Myocyte (in vitro differentiated cells): ENCODE measurements at regions not wholly inside any gene's neighbourhood (a gene's known extent, or its start where the extent isn't known, plus 50 kb on each side); places are given as distances from the start of the nearest gene placed in this dataset.

ENCODE experiments used
- DNase-seq: peaks from one replicate; pipeline ENCODE4 v3.0.0-alpha.2; 2012; ENCODE audit warnings: low read depth

DNA sequence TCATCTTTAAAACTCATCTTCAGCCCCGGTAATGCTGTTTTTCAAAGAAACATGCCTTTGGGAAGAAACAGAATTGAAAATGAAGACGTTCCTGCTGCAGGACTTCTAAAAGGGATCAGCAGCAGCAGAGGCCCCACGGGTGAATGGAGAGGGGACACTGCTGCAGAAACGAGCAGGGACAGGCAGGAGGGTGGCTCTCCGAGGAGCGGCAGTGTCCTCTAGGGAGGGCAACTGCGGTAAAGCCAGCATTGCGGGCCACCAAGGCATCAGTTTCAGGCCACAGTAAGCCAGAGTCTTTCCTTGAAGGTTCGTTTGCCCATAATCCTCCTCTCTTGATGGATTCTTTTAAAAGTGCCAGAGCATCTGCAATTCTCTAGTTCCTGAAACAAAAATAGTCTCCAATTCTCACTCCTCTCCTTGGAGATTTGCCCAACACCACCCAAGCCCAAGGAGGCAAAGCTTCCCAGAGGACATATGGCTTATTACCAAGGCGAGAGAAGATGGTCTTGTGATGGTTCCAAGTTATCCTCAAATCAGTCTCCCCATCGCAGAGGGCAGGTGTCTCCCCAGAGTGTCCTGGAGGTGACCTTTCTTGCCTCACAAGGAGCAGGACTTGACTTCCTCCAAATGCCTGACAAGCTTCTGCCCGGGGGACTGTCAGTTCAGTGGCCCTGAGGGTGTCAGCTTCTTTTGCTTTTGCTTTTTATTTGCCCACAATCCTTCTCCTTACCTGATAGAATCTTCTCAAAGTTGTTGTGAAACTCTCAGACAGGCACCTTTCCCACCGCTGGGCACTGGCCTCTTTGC, 341.1 kb upstream of the B3GAT1 start:
- no peak for DNase-seq

GRCh38 chr11:134752526-134752925, 340.5 kb upstream of the B3GAT1 start:
- no peak for DNase-seq

DNA sequence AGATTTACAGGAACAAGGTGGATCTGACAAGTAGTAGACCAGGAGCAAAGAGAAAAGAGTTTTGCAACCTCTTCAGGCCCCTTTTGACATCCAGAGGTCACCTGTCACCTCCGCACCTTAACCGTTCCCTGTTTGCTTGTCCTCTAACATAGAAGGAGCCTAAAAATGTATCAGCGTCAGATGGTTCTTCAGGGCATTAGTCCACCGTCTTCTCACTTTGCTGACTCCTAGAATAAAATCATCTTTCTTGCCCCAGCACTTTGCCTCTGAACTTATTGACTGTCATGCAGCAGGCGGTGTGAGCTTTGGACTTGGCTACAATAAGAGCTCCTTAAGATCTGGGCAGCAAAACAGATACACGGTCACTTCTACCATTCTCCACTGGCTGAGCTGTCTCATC, 339.7 kb upstream of the B3GAT1 start:
- DNase-seq = no peak

- no peak for DNase-seq
Measured at GRCh38 chr11:134751031-134751585, 339.1 kb upstream of the B3GAT1 start.

GRCh38 chr11:134750619-134751018, 338.6 kb upstream of the B3GAT1 start:
- no peak for DNase-seq

- DNase-seq = no peak
Measured at GRCh38 chr11:134749040-134749839, 337.2 kb upstream of the B3GAT1 start.

DNA sequence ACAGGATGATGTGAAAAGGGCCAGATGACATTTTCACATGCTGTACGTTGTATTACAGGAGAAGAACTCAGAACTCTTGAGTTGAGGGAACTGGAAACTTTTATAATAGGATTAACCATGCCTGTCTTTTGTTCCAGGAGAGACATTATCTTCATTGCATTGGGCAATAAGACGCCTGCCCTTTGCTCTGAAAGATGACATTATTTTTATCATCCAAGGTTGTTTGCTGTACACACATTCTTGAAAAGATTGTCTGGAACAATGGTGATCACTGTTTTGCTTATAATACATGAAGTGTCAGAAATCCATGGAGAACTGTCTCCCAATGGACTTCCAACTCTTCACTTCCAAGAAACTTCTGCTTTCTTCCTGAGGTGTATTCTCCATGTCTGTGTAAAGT, 334.6 kb upstream of the B3GAT1 start:
- DNase-seq = no peak

DNA sequence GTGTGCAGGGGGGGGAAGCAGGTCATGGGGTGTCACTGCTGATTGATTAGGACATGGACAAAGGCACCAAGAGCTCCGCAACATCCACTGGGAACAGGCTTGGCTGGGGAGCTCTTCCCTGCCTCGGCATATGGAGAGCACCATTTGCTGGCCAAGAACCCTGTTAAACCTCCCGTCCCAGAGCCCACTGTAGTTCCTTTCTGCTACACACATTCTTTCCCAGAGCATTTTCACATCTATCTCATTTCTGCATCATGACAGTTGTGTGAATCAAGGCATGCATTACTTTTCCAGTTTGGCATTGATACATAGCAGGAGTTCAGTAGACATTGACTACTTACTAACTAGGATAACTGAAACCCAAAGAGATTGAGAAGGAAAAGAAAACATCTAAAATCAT, 333.4 kb upstream of the B3GAT1 start:
- no peak for DNase-seq

DNA sequence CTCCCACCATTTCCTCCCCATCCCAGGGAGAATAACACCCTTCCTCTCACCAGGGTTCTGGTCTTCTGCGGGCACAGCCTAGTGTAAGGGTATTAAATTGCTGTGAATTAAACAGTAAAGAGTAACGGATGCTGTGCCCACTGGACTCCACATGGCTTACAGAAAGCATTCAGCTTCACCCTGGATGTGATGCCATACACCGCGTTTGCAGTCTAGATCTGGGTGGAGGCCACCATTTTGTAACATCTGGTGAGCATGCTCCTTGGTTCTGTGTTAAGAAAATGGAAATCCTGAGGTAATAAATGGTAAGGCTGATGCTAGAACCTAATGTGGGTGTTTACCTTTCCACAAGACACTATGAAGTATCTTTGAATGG, 331.8 kb upstream of the B3GAT1 start:
- no peak for DNase-seq

DNA sequence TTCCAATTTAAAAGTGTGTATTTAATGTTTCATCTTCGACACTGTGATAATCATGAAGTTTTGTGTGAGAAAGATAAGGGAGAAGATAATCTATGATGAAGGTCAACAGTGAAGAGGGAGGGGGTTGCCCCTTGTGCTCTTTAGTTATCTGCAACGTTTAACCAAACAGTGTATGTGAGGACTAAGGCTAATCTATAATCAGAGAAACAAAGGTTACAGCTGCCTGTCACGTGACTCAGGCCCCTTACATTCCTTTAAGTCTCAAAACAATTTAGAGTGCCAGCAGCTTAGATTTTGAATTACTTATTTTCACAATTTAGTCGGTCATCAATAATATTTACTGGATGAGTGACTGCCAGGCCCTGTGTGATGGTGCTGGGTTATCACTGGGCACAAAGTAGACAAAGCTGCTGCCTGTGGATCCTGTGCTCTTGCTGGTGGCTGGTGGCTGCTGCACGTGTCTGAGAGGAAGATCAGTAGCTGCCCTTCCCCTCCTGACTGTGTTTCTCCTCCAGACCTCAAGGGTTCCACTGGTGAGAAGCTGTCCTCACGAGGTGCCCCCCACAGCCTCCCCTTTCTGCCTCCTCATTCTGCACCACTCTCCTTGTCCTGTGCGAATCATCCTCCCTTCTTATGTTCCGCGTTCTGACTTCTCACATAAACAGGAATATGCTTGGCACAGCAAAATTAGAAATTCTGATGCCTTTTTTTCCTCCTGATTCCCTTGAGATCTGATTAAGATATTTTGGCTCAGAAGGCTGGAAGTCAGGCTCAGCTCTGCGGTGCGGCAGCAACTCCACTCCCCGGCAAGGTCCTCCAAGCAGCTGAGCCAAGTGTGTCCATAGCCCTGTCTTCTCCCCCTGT, 331.1 kb upstream of the B3GAT1 start:
- DNase-seq = no peak

GRCh38 chr11:134742224-134742612, 330.2 kb upstream of the B3GAT1 start:
- DNase-seq = peak; percentile 30

GRCh38 chr11:134741453-134742223, 329.6 kb upstream of the B3GAT1 start:
- peak; percentile 2 for DNase-seq

GRCh38 chr11:134740590-134741261, 328.7 kb upstream of the B3GAT1 start:
- DNase-seq = no peak

GRCh38 chr11:134739136-134739535, 327.1 kb upstream of the B3GAT1 start:
- no peak for DNase-seq

GRCh38 chr11:134738581-134738980, 326.5 kb upstream of the B3GAT1 start:
- DNase-seq = no peak

DNA sequence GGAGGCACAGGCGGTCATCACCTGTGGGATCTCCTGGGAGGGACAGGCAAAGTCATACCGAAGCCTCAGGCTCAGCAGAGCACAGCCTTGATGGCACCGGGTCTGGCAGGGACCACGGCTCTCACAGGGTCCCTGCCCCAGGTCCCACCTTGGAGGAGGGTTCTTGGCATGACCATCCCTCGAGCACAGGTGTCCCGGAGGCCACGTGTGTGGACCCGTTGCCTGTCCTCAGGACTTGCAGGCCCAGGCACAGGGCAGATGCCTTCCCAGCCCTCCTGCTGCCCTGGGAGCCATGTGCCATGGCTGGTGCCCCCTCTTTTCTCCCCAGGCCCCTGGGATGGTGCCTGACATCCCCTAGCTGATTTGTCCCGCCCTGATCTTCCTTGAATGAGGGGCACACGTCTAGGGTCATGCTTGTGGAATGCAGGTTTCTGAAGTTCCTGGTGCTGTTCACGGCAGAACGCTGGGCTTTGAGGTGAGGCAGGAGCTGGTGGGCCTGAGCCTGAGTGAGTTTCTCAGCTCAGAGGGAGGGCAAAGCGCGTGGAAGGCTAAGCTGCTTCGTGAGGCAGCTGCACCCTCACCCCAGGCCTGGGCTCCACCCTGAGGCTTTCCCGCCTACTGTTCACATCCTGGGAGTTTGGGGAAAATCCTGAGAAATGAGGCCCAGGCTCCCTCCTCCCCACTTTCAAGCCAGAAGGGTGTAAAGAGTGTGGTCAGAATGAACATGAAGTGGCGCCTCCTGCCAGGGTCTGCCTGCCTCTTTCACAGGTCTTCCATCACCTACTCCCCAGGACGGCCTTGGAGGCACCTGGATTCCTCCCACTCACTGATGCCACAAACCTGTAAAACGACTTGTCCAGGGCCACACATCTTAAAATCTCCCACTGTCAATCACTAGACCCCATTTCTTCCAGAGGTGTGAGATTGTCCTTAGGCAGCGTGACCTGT, 325.8 kb upstream of the B3GAT1 start:
- DNase-seq = no peak

- no peak for DNase-seq
Measured at GRCh38 chr11:134736251-134736947, 324.4 kb upstream of the B3GAT1 start.

GRCh38 chr11:134734894-134735293, 322.9 kb upstream of the B3GAT1 start:
- DNase-seq = no peak
